ENCODE measurements at regions not wholly inside any gene's neighbourhood (a gene's known extent, or its start where the extent isn't known, plus 50 kb on each side); places are given as distances from the start of the nearest gene placed in this dataset.
"Not testable (repeated sequence)": the region's sequence is repeated elsewhere in the genome, so short reads cannot be mapped to it uniquely, and the experiment has no call there.

DNA sequence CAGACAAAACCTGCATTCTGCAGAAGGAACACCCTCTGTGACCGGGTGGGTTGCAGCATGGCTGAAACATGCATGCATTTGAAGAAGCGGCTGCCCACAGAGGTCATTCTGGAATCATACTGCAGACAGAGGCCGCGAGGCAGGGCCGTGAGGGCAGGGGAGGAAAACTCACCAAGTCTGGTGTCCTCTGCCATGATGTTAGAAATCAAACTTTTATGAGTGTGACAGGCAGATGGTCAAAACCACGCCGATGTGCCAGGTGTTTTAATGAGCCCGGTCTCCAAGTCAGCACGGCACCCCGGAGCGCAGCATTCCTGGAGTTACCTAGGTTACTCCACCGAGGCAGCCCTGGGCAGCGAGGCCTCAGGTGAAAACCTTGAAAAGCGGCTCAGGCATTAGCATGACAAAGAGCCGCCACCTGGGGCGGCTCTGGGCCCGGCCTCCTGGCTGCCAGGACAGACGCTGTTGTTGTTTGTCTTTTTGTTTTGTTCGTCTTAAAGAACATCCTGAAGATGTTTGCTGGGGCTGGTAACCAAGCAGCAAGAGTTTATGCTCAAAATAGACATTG is 255.6 kb downstream of the ERMARD start:
- no peak for DNase-seq

DNA sequence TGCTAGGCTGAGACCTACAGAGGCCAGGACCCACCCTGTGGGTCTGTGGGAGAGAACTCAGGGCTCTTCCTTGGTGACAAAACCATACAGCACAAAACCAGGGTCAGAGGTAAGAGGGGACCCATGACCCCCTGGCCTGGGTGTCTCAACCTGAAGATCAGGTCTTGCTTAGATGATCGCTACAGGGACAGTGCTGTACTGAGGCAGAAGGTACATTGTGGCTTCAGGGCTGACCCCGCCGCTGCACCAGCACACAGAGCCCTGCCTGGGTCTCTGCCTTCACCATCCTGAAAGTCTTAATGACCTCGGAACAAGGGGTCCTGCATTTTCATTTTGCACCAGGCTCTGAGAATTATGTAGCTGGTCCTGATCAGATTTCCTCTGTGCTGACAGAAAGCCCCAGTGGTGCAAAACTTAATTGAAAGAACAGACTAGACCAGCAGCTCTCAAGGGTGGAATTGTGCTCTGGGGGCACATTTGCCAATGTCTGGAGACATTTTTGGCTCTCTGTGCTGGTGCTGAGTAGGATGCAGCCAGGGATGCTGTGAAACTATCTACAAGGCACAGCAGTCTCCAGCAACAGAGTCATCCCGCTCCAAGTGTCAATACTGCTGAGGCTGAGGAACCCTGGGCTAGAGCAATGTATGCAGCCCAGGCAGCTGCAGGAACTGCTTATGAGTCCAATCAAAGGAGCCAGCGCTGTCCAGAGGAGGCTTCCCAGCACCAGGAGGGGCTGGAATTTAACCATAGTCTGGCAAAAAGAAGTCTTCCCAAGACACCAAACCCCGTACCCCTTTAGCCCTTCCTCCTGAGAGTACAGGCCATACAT is 254.9 kb downstream of the ERMARD start:
- no peak for DNase-seq

DNA sequence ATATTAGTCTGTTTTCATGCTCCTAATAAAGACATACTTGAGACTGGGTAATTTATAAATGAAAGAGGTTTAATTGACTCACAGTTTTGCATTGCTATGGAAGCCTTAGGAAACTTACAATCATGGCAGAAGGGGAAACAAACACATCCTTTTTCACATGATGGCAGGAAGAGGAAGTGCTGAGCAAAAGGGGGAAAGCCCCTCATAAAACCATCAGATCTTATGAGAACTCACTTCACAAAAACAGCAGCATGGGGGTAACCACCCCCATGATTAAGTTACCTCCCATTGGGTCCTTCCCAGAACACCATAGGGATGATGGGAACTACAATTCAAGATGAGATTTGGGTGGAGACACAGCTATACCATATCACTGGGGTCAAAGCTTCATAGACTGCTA is 254.2 kb downstream of the ERMARD start:
- no peak for DNase-seq

DNA sequence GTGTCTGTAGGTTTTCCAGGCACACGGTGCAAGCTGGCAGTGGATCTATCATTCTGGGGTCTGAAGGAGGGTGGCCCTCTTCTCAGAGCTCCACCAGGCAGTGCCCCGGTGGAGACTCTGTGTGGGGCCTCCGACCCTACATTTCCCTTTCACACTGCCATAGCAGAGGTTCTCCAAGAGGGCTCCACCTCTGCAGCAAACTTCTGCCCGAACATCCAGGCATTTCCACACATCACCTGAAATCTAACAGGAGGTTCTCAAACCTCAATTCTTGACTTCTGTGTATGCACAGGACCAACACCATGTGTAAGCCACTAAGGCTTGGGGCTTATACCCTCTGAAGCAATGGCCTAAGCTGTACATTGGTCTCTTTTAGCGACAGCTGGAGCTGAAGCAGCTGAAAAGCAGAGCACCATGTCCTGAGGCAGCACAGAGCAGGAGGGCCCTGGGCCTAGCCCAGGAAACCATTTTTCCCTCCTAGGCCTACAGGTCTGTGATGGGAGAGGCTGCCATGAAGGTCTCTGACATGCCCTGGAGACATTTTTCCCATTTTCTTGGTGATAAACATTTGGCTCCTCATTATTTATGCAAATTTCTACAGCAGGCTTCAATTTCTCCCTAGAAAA is 253.3 kb downstream of the ERMARD start:
- no peak for DNase-seq

DNA sequence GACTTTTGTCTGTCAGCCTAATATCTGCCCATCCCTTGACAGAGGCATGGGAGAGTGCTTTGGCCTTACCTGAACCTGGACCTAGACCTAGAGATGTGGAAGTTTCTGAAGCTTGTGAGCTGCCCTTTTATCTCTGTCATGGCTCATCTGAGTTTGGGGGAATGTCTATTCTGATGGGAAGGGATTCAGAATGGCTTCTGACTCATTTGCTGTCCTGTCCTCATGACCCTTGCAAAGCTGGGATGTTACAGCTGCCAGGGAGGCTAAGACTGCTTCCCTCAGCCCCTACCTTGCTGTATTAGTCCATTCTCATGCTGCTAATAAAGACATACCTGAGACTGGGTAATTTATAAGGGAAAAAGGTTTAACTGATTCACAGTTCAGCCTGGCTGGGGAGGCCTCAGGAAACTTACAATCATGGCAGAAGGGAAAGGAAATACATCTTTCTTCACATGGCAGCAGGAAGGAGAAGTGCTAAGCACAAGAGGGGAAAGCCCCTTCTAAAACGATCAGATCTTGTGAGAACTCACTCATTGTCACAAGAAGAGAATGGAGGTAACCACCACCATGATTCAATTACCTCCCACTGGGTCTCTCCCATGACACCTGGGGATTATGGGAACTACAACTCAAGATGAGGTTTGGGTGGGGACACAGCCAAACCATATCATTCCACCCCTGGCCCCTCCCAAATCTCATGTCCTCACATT is 252.2 kb downstream of the ERMARD start:
- DNase-seq = no peak

DNA sequence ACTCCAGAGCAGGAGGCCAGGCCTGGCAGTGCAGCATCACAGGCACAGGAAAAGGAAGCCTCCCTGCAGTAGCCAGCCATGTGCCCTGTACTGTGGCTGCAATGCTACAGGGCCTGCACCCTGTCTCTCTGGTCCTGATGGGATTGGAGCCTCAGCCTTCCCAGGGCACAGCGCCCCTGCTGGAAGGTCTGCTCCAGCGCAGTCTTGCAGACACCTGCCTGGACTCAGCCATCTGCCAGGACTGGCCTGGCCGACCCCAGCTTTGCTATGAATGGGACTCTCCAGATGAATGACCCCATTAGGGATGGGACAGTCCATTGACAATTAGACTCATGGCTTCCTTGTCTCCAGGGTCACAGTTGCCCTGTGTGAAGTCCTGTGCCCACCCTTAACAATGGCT is 251.6 kb downstream of the ERMARD start:
- DNase-seq = no peak

DNA sequence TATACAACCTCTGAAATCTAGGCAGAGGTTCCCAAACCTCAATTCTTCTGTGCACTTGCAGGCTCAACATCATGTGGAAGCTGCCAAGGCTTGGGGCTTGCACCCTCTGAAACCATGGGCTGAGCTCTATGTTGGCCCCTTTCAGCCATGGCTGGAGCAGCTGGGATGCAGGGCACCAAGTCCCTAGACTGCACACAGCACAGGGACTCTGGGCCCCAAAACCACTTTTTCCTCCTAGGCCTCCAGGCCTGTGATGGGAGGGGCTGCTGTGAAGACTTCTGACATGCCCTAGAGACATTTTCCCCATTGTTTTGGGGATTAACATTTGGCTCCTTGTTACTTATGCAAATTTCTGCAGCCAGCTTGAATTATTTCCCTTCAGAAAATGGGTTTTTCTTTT is 250.4 kb downstream of the ERMARD start:
- not testable (repeated sequence) for DNase-seq

DNA sequence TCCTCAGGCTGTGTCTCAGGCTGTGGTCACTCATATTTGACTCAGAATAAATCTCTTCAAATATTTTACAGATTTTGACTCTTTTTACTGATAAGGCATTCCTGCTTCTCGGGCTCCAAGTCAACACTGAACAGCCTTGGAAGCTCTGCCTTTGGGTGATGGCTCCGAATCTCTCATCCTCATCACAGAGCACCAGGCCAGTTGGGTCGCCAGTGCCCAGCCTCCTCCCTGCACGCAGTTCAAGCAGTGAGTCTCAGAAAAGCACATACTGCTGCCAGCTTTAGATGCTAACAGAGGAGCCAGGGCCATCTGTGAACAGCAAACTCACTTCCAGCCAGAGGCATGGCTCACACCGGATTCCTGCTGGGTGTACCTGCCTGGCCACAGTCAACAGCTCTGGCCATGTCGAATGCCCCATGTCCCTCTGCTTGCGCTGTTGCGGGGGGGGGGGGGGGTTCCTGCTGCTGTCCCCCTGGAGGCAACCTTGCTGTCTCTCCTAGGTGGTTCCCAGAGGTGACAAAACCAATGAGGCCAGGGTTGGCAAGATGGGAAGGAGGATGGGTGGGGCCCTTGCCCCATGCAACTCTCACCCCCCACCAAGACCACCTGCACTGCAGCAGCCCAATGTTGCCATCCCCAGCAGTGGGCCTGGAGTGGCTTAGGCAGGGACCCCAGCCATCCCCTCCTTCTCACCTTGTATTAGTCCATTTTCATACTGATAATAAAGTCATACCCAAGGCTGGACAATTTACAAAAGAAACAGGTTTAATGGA is 248.8 kb downstream of the ERMARD start:
- no peak for DNase-seq

DNA sequence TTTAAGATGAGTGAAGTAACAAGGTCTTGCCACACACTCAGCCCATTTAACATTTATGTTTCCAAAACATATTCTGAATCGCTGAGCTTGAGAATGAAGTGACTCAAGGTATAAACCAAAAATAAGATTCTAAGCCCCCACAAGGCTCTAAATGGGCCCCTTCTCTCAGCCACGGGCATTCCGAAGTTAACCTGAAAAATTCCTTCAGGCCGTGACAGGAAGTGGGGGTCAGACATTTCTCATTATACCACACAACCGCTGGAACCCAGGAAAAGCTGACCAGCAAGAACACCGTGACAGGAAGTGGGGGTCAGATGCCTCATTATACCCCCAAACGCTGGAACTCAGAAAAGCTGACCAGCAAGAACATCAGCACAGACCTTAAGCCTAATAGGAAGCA is 247.9 kb downstream of the ERMARD start:
- no peak for DNase-seq

DNA sequence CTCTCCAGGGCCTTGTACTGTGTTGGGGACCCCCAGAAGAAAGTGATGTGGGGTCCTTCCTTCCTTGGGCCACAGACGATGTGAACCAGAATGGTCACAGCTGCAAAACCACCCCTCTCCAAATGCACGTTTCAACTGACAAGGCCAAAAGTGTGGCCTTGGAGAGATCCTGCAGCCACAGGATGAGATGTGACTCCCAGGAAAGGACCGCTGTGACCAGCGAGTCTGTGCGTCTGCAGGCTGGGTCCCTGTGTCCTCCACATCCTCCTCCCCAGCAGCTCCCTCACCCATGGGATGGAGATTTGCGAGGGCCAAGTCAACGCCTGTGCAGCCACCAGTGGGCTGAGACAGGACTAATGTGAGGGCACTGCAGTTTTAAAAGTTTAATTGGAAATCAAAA is 247.0 kb downstream of the ERMARD start:
- no peak for DNase-seq

DNA sequence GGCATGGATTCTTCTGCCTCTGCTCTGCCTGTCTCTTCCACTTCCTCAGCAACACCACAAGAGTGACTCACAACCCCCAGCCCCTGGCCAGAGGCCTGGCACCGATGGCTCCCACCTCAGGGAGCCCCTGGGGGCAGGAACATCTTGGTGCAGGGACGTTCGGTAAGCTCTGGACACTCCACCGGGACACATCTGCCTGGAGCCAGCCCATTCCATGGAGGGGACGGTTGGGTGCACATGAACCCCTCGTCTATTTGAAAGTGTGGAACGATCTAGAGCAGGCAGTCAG is 246.5 kb downstream of the ERMARD start:
- no peak for DNase-seq

DNA sequence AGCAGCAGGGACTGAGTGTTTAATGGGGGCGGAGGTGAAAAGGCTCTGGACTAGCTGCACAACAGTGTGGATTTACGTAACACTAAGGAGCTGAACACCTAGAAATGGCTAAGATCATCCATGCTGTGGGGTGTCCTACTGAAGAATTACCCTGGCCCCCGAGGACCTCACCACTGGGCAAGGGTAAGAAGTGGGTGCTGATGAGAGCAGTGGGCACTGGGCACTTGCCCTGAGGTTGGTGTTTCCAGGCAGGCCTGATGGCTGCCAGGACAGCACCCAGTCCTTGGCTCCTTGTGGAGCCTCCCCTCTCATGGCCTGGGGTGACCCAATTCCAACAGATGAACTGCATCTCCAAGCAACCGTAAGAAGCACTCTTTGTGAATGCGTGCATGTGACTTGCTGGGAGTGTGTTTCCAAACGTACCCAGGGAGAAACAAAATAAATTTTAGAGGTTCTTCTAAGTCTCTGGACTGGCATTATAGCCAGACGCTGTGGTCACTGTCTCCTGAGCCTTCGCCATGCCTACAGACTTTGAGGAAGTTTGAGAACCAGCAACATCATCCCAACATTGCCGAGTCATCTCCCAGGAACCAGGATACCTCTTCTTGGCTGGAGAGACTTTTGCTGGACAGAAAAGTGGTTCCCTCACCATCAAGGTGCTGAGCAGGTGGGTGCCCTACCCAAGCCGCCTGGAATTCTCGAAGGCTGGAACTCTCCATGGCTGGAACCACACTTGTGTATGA is 245.9 kb downstream of the ERMARD start:
- no peak for DNase-seq

DNA sequence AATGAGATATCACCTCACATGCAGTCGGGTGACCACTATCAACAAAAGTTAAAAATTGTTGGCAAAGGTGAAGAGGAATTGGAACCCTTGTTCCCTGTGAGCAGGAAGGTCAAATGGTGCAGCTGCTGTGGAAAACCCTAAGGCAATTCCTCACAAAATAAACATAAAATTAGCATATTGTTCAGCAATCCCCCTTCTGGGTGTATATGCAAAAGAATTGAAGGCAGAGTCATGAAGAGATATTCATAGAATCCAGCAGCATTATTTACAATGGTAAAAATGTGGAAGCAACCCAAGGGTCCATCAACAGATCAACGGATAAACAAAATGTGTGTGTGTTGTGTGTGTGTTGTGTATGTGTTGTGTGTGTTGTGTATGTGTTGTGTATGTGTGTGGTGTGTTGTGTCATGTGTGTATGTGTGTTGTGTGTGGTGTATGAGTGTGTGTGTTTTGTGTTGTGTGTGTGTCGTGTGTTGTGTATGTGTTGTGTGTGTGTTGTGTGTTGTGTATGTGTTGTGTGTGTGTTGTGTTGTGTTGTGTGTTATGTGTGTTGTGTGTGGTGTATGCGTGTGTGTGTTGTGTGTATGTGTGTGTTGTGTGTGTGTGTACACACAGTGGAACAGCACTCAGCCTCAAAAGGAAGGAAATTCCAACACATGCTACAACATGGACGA is 245.1 kb downstream of the ERMARD start:
- no peak for DNase-seq

DNA sequence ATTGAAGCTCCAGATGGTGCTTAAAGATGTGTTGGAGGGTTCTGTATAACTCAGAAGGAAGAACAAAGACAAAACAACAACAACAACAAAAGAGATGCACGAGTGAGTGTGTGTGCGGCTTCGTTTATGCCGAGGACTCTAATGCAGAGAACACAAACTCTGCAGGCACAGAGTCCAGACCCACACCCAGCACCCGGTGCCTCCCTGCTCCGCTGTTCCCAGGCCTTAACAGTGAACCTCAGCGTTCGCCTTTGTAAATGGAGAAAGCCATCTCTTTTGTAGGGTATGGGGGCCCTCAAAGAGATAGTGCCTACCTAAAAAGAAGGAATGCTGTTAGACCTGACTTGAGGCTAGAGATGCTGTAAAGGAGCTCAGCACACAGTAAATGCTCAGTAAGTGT is 243.3 kb downstream of the ERMARD start:
- no peak for DNase-seq

DNA sequence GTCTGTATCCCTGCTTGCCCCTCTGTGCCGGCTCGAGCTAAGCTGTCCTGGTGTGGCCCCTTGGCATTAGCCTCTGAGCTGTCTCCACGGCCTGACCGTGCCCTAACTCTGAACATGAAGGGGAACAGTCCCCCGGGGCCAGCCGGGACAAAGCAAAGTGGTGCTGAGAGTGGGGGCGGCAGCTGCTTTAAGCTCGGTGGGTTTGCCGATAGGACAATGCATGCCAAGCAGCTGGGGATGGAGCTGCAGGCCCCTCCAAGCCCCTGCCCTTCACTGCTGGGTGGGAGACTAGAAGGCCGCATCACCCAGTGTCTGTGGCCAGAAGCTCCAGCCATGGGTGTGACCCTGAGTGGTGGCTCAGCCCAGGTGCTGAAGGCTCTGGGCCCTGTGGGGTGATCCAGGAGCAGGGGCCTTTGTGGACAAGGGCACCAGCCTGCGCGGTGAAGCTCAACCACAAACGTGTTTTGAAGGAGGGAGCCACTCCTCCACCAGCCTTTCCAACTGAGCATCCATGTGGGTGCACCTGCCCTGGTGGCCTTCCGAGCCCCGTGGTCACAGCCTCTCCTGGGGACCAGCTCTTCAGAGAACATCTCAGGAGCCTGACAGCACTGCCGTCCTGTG is 242.5 kb downstream of the ERMARD start:
- DNase-seq = no peak

DNA sequence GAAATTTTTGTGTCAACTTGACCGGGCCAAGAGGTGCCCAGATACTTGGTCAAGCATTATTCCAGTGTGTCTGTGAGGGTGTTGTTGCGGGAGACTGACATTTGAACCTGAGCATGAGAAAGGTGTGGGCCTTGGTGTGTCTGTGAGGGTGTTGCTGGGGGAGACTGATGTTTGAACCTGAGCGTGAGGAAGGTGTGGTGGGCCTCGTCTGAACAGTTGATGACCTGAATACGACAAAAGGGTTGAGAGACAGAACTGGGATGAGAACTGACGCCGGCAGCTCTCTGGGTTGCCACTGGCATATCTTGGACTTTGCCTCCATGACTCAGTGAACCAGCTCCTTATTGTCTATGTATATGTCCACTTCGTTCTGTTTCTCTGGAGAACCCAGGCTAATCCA is 240.5 kb downstream of the ERMARD start:
- DNase-seq = no peak

DNA sequence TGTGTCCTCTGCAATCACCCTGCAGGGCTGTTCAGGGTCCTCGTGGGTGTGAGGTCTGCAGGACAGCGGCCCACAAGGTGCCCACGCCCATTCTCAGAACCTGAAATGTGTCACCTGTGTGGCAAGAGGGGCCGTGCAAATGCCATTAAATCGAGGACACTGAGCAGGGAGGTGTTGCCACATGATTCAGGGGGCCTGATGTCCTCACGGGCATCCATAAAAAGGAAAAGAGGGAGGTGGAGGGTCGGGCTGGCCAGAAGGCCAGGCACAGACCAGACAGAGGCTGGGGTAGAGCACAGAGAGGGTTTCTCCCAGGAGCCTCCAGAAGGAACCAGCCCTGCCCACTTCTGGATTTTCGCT is 239.6 kb downstream of the ERMARD start:
- DNase-seq = no peak

DNA sequence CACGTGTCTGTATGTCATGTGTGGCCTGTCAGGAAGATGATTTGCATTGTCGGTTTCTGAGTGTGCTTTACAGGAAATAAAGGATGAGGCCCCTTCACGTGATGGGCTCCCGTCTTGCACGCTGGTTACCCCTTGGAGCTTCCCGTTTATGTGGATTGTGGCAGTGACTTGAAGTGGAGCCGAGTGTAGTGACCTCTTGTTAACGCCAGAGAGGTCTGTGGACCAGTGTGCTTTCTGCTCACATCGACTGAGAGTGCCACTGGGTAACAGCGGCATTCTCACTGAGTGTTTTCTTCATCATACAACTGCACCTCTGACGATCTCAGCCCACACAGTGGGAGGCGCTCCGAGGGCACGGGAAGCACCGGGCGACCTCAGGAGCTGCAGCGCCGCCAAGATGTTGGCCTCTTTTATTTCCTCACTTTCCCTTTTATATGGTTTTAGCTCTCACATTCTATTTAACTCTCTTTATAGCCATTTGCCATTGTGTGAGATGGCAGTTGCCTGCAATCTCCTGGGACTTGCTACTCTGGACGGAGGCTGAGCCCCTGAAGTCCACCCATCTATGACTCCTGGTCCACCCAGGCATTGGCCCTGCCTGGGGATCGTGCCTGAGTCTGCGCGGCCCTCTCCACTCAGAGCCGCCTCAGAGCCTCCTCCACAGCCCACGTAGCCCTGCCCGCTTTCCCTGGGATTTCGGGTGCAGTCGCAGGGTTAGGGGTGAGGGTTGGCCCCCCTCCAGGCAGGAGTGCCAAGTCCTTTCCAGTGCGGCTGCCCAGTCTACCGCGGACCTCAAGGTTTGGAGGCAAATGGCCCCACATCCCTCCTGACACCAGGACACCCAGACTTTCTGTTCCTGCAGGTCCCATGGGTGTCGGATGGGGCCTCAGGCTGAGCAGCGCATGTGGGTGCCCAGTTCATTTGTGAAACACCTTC is 238.9 kb downstream of the ERMARD start:
- DNase-seq = no peak

DNA sequence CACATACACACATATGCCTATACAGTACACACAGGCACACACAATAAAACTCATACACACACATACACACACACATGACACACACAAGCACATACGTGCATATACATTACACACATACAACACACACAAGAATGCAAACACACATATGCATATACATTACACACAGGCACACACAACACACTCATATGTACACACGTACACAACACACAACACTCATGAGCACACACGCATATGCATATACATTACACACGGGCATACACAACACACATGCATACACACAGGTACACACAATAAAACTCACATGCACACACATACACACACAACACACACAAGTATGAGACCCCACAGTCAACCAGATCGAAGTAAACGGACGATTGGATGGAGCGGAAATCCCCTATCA is 238.2 kb downstream of the ERMARD start:
- no peak for DNase-seq

Measured in NK-92 treated with Interleukin-12 subunit alpha and Interleukin-12 subunit beta, amount 100 ng/mL, for 24 hours (cell line).